HK-2 (cell line): ENCODE measurements at regions not wholly inside any gene's neighbourhood (a gene's known extent, or its start where the extent isn't known, plus 50 kb on each side); places are given as distances from the start of the nearest gene placed in this dataset.
"Not testable (repeated sequence)": the region's sequence is repeated elsewhere in the genome, so short reads cannot be mapped to it uniquely, and the experiment has no call there.

ENCODE experiments used
- DNase-seq: peaks from one replicate; pipeline ENCODE4 v3.0.0-alpha.2; 2018; ENCODE audit not compliant: unreplicated experiment

GRCh38 chr4:129998436-129999150 lies 902.6 kb downstream of the C4orf33 start:
- no peak for DNase-seq

DNA sequence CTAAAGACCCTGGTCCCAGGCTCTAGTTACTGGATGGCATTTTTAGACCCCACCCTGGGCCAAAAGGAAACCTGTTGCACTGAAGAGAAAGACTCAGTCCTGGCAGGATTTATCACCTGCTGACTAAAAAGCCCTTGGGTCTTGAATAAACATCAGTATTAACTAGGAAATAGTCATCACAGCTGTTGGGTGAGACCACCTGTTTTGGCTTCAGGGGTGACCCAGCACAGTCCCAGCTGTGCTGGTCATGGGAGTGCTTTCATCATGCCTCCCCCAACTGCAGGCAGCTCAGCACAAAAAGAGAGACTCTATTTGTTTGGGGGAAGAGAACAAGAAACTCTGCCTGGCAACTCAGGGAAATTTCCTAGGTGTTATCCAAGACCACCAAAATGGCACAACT lies 903.2 kb downstream of the C4orf33 start:
- no peak for DNase-seq

DNA sequence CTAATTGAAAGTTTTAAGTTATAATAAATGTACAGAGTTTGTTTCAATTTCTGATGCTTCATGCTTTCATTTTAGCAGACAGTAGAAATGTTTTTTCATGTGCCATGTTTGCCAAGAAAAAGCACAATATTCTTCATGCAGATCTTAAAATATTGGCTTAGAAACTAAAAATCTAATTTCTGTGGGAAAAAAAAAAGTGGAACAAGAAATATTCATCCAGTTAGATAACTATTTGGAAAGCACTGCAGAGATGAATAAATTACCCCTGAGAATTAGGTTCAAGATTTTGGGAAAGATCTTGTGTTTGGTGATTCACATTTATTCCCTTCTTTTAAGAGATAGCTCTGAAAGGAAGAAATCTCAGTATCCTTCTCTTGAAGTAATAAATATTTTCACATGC lies 912.5 kb downstream of the C4orf33 start:
- no peak for DNase-seq

DNA sequence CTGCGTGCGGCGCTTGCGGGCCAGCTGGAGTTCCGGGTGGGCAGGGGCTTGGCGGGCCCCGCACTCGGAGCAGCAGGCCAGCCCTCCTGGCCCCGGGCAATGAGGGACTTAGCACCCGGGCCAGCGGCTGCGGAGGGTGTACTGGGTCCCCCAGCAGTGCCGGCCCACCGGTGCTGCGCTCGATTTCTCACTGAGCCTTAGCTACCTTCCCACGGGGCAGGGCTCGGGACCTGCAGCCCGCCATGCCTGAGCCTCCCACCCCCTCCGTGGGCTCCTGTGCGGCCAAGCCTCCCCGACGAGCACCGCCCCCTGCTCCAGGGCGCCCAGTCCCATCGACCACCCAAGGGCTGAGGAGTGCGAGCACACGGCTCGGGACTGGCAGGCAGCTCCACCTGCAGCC lies 916.9 kb downstream of the C4orf33 start:
- not testable (repeated sequence) for DNase-seq

GRCh38 chr4:130021706-130022105 lies 925.8 kb downstream of the C4orf33 start:
- DNase-seq: no peak

- no peak for DNase-seq
These were observed 927.1 kb downstream of the C4orf33 start for GRCh38 chr4:130023088-130023487.

- no peak for DNase-seq
These were observed 929.7 kb downstream of the C4orf33 start for GRCh38 chr4:130025701-130026100.

DNA sequence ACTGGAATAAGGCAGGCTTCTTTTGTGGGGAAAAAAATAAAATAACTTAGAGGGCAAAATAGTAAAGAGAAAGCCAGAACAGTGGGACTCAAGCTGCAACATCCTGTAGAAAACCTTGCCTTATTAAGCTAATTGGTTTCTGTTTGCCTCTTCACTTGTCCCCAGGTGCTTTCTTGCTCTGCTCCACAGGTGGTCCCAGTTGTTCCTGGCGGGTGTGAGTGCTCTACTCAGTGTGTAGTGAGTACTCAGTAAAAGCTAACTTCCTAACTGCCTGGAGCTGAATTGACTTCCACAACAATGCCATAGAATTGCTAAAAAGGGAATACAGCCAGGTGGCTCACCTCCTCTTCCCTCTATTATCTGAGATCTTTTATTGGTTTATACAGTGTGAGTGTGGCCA lies 930.2 kb downstream of the C4orf33 start:
- no peak for DNase-seq

GRCh38 chr4:130027973-130028372 lies 932.0 kb downstream of the C4orf33 start:
- no peak for DNase-seq

DNA sequence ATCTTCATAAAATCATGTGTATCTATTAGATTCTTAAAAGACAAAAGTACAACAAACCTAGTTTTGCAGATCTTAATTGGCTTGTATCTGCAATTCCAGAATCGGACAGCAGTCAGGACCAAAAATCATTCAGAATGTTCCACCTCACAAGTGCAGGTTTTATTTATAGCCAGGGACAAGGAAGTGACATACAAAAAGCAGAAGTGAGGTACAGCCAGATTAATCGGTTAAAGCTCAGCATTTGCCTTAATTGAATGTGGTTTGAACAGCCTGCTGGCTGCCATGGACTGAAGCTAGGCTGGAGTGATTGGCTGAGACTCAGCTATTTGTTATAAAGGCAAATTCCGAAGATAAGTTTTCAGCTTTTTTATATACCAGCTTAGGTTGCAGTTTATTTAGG lies 932.6 kb downstream of the C4orf33 start:
- DNase-seq: no peak

- no peak for DNase-seq
These were observed 933.5 kb downstream of the C4orf33 start for GRCh38 chr4:130029442-130029841.

- DNase-seq: no peak
These were observed 935.9 kb downstream of the C4orf33 start for GRCh38 chr4:130031858-130032257.

DNA sequence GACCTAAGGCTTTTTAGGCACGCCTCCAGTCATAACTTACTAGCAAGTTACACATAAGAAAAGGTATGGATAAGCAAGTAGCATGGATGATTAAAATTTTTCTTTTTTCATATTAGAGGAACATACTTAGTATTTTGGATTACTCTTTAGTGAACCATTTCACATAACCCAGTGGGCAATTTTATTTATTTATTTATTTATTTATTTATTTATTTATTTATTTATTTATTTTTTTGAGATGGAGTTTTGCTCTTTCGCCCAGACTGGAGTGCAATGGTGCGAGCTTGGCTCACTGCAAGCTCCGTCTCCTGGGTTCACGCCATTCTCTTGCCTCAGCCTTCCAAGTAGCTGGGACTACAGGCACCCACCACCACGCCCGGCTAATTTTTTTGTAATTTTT lies 937.7 kb downstream of the C4orf33 start:
- not testable (repeated sequence) for DNase-seq

GRCh38 chr4:130034876-130035275 lies 938.9 kb downstream of the C4orf33 start:
- DNase-seq: no peak

- DNase-seq: no peak
These were observed 939.4 kb downstream of the C4orf33 start for GRCh38 chr4:130035391-130035790.

- not testable (repeated sequence) for DNase-seq
These were observed 941.9 kb downstream of the C4orf33 start for GRCh38 chr4:130037866-130038265.

- DNase-seq: not testable (repeated sequence)
These were observed 942.6 kb downstream of the C4orf33 start for GRCh38 chr4:130038540-130038939.

GRCh38 chr4:130043732-130044160 lies 947.8 kb downstream of the C4orf33 start:
- DNase-seq: no peak

DNA sequence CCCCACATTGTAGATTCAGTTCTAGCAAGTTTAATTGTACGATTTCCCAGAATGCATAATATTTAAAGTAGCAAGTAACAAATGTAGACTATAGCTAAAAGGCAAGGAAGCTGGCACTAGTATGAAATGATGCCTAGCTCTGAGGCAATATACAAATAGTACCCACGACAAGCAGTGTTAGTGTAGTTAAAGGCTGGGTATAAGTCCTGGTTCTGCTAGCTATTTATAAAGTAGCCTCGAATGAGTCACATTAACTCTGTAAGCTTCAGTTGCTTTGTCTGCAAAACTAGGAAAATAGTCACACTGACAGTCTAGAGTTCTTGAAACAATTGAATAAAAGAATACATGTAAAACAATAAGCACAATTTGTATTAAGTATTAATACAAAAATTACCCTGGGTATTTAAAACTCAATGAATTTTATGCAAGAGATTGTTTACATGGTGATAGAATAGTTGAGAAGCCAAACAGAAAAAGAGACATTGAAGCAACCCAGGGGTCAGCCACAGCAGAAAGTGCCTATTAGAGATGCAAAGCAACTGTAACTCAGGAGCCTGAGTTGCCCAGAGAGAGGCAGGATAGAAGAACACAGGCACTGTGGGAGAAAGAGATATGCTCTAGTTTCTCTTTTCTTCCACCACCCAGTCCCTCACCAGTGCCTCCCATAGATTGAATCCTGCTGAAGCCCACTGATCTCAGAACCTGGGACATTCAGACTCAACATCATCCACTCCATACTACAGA lies 949.0 kb downstream of the C4orf33 start:
- no peak for DNase-seq

DNA sequence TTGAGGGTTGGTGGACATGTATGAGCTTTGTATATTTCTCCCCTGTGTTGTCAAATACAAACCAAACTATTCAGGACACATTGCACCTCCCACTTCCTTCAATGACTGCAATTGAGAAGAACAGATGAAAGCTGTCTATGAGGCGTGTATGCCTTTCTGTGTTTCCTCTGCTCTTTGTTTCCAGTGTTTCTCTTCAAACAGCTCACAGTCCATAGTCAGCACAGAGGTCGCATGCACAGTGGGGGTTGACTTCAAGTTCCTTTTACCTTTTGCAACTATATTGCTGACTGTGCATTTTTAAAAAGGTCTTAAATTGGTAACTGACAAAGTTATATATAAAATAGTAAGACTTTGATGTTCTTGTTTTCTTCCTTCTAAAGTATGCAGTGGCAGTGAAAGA lies 957.8 kb downstream of the C4orf33 start:
- no peak for DNase-seq

- DNase-seq: no peak
These were observed 959.0 kb downstream of the C4orf33 start for GRCh38 chr4:130054908-130055307.

DNA sequence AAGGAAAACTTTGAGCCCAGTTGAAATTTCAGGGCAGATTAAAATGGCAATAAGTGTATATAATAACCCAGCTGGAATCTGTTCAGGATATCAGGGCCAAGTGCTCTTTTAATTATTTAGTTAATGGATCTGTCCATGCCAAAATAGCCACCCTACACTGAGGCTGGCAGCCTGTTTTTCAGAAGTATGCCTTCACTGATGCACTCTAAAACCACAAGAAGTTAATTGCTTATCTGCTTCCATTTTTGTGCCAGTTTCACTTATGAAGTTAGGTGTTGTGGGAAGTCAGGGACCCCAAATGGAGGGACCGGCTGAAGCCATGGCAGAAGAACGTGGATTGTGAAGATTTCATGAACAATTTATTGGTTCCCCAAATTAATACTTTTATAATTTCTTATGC lies 960.3 kb downstream of the C4orf33 start:
- no peak for DNase-seq

DNA sequence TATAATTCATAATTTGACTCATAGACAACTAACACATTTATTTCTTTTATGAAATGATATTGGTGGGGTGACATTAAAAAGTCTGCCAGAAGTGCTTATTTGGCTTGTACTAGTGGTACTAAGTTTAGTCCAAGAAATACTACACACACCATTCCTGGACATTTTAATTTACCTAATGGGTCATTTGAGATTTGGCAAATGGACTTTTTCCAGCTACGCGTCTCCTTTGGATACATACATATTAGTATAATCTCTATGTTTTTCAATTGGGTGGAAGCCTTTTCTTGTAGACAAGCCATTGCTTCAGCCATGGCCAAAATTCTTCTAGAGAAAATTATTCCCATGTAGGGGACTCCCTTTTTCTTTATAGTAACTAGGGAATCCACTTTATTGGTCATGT lies 968.5 kb downstream of the C4orf33 start:
- DNase-seq: no peak
